SH-SY5Y (cell line): ENCODE measurements at regions not wholly inside any gene's neighbourhood (a gene's known extent, or its start where the extent isn't known, plus 50 kb on each side); places are given as distances from the start of the nearest gene placed in this dataset.

Experiments
- GATA2 ChIP-seq: IDR thresholded peaks from 2 replicates; pipeline ENCODE4 v1.6.1; 2011; ENCODE audit warnings: mild to moderate bottlenecking, low read depth, low read length
- GATA3 ChIP-seq: IDR thresholded peaks from 2 replicates; pipeline ENCODE4 v1.6.1; 2011; ENCODE audit warnings: low read depth, mild to moderate bottlenecking, low read length, moderate library complexity

DNA sequence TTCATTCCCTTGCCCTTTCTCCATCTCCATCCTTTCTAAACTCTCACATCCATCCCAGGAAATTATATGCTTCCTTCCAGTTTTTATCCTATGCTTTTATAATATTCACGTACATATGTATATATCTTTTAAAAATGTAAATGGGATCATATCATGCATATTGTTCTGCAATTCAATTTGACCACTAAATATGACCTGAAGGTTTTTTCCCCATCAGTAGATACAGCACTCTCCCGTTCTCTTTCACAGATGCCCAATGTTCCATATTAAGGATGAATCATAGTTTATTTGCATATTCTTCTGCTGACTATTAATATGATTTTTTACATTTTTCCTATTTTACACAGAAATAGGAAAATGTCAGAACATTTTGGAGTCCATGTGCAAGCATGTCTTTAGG, 213.3 kb upstream of the PARD3B start:
- TF ChIP-seq GATA2: no peak
- no peak for TF ChIP-seq GATA3
